ENCODE measurements at regions not wholly inside any gene's neighbourhood (a gene's known extent, or its start where the extent isn't known, plus 50 kb on each side); places are given as distances from the start of the nearest gene placed in this dataset.

- no peak for DNase-seq
These were observed 139.7 kb downstream of the TUSC7 start for GRCh38 chr3:116849261-116849688.

GRCh38 chr3:116852803-116853202 is 143.2 kb downstream of the TUSC7 start:
- no peak for DNase-seq

GRCh38 chr3:116863270-116863770 is 153.7 kb downstream of the TUSC7 start:
- no peak for DNase-seq

- DNase-seq: no peak
These were observed 154.4 kb downstream of the TUSC7 start for GRCh38 chr3:116863822-116864589.

- DNase-seq: no peak
These were observed 155.0 kb downstream of the TUSC7 start for GRCh38 chr3:116864590-116864927.

- no peak for DNase-seq
These were observed 160.8 kb downstream of the TUSC7 start for GRCh38 chr3:116870379-116870778.

- DNase-seq: no peak
These were observed 162.3 kb downstream of the TUSC7 start for GRCh38 chr3:116871905-116872304.

GRCh38 chr3:116872688-116873087 is 163.1 kb downstream of the TUSC7 start:
- DNase-seq: no peak

GRCh38 chr3:116873142-116873541 is 163.6 kb downstream of the TUSC7 start:
- DNase-seq: no peak

GRCh38 chr3:116877968-116878367 is 168.4 kb downstream of the TUSC7 start:
- no peak for DNase-seq

- DNase-seq: no peak
These were observed 176.8 kb downstream of the TUSC7 start for GRCh38 chr3:116886202-116886893.

- DNase-seq: no peak
These were observed 186.5 kb downstream of the TUSC7 start for GRCh38 chr3:116896116-116896515.

GRCh38 chr3:116897382-116897781 is 187.8 kb downstream of the TUSC7 start:
- DNase-seq: no peak

GRCh38 chr3:116899253-116899652 is 189.7 kb downstream of the TUSC7 start:
- DNase-seq: no peak

GRCh38 chr3:116905334-116905733 is 195.8 kb downstream of the TUSC7 start:
- DNase-seq: no peak

GRCh38 chr3:116905794-116906193 is 196.2 kb downstream of the TUSC7 start:
- no peak for DNase-seq

GRCh38 chr3:116912116-116912515 is 202.5 kb downstream of the TUSC7 start:
- DNase-seq: no peak

GRCh38 chr3:116914004-116914403 is 204.4 kb downstream of the TUSC7 start:
- DNase-seq: no peak

- no peak for DNase-seq
These were observed 207.3 kb downstream of the TUSC7 start for GRCh38 chr3:116916836-116917235.

GRCh38 chr3:116920826-116921610 is 211.4 kb downstream of the TUSC7 start:
- DNase-seq: no peak

GRCh38 chr3:116927918-116928317 is 218.3 kb downstream of the TUSC7 start:
- no peak for DNase-seq

- no peak for DNase-seq
These were observed 220.1 kb downstream of the TUSC7 start for GRCh38 chr3:116929505-116930222.

GRCh38 chr3:116930786-116931185 is 221.2 kb downstream of the TUSC7 start:
- no peak for DNase-seq
